ENCODE measurements at regions not wholly inside any gene's neighbourhood (a gene's known extent, or its start where the extent isn't known, plus 50 kb on each side); places are given as distances from the start of the nearest gene placed in this dataset.

DNA sequence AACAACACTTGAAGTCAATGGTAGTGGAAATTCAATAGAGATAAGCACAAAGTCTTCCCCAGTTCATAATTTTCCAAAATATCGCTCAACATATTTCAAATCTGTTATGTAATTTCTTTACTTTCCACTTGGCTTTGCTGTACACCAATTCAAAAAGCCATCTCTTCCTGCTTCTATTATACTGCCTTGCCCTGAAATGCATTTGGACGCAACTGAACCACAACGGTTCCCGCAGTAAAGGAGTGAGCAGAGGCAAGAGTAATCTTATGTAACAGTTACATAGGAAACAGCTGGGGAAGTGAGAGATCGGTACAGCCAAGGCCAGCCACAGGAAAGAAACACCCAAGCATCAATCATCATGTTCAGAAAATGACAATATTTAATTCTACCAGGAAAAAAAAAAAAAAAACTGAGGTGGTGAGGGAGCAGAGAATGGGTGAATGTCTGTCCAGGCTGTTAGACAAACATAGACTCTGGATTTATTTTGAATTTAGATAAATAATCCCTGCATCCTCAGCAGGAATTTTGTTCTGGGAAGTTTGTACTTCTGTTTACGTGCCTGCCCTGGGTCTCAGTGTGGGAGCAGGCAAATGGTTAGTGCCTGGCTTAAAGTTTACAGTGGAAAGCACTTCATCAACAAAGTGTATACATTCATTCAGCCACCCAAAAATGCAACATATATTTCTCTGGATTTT, 392.2 kb downstream of the ETS1 start:
- TF ChIP-seq, protein P1, sequence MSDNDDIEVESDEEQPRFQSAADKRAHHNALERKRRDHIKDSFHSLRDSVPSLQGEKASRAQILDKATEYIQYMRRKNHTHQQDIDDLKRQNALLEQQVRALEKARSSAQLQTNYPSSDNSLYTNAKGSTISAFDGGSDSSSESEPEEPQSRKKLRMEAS (IDR thresholded peaks at IDR 0.05; ENCODE audit: low read depth, low read length) = no peak
- TF ChIP-seq, protein P2, sequence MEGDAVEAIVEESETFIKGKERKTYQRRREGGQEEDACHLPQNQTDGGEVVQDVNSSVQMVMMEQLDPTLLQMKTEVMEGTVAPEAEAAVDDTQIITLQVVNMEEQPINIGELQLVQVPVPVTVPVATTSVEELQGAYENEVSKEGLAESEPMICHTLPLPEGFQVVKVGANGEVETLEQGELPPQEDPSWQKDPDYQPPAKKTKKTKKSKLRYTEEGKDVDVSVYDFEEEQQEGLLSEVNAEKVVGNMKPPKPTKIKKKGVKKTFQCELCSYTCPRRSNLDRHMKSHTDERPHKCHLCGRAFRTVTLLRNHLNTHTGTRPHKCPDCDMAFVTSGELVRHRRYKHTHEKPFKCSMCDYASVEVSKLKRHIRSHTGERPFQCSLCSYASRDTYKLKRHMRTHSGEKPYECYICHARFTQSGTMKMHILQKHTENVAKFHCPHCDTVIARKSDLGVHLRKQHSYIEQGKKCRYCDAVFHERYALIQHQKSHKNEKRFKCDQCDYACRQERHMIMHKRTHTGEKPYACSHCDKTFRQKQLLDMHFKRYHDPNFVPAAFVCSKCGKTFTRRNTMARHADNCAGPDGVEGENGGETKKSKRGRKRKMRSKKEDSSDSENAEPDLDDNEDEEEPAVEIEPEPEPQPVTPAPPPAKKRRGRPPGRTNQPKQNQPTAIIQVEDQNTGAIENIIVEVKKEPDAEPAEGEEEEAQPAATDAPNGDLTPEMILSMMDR (IDR thresholded peaks at IDR 0.05 in 2 of 3, conservative IDR thresholded peaks at IDR 0.05 in 1 of 3; ENCODE audit: control insufficient read depth in 2 of 3, extremely low read depth in 1 of 3, insufficient read depth in 1 of 3, low read depth in 3 of 3, low read length in 3 of 3) = peak in 1 of 3 experiments; percentile 5; a peak in 1 of 6 replicates
- TF ChIP-seq USF2 (IDR thresholded peaks at IDR 0.05; ENCODE audit: borderline replicate concordance, low read depth, low read length) (no peak), MTA2 (IDR thresholded peaks at IDR 0.05; ENCODE audit: low read depth) (no peak), TCF12 (IDR thresholded peaks at IDR 0.05; ENCODE audit: low read depth, low read length) (no peak), SUZ12 (IDR thresholded peaks at IDR 0.05; ENCODE audit: unreplicated experiment) (no peak), RAD51 (IDR thresholded peaks at IDR 0.05) (no peak), STAT3 (IDR thresholded peaks at IDR 0.05; ENCODE audit: low read depth, low read length) (no peak), ATF7 (IDR thresholded peaks at IDR 0.05; ENCODE audit: low read depth) (no peak), SPI1 (IDR thresholded peaks at IDR 0.05; ENCODE audit: borderline replicate concordance, insufficient read depth, low read depth, low read length) (no peak)

Data from GM12878 (cell line).